SK-N-SH (cell line): ENCODE measurements at regions not wholly inside any gene's neighbourhood (a gene's known extent, or its start where the extent isn't known, plus 50 kb on each side); places are given as distances from the start of the nearest gene placed in this dataset.

Experiments used
- CTCF ChIA-PET: fragments of 300-600, 350-600 bp; formaldehyde crosslinking; extraction: SDS; loops from one replicate; lab custom pipeline; 2021; lab: Yijun Ruan, JAX
- POLR2A ChIA-PET: fragments of 350-600 bp; sonication (Branson Sonifier 250); formaldehyde crosslinking; extraction: SDS; loops from one replicate; lab custom pipeline; 2020; ENCODE audit warnings: antibody characterized with exemption, inconsistent platforms; lab: Yijun Ruan, JAX
- DNase-seq: peaks from one replicate; pipeline ENCODE4 v3.0.0; 2012
- H2AFZ ChIP-seq: fragments of 200-600 bp; sonication (generic); 2 replicates; pipeline ENCODE4 v1.8.1; 2016; ENCODE audit warnings: antibody characterized with exemption, mild to moderate bottlenecking, low read depth
- H3F3A ChIP-seq: fragments of 200-600 bp; sonication (generic); replicated peaks from 2 replicates; pipeline ENCODE3; 2016; ENCODE audit warnings: antibody characterized with exemption, mild to moderate bottlenecking; ENCODE audit not compliant: insufficient read depth
- H3K27ac ChIP-seq, 2 experiments: fragments of 200-500 bp in 1 of 2; fragments of 200-600 bp in 1 of 2; sonication (Bioruptor generic) in 1 of 2; sonication (generic), shearing (Covaris generic) in 1 of 2; 2 replicates each; pipeline versions ENCODE4 v1.5.1 to v1.6.1; 2014 to 2016; ENCODE audit warnings: low read depth in 2 of 2, inconsistent platforms in 1 of 2, low read length in 1 of 2, mild to moderate bottlenecking in 1 of 2, mixed read lengths in 1 of 2
- H3K27me3 ChIP-seq: fragments of 200-600 bp; sonication (generic), shearing (Covaris generic); 2 replicates; pipeline ENCODE4 v1.6.1; 2016; ENCODE audit warnings: mixed run types; ENCODE audit not compliant: insufficient read depth
- H3K36me3 ChIP-seq, 2 experiments: fragments of 200-500 bp in 1 of 2; fragments of 200-600 bp in 1 of 2; sonication (Bioruptor generic) in 1 of 2; sonication (generic) in 1 of 2; replicated peaks in 1 of 2; 2 replicates each; pipeline versions ENCODE3 to v1.5.1; 2014 to 2016; ENCODE audit warnings: low read length in 1 of 2, mild to moderate bottlenecking in 1 of 2; ENCODE audit not compliant: insufficient read depth in 2 of 2, control insufficient read depth in 1 of 2
- H3K4me1 ChIP-seq, 2 experiments: fragments of 200-500 bp in 1 of 2; fragments of 200-600 bp in 1 of 2; sonication (Bioruptor generic) in 1 of 2; sonication (generic), shearing (Covaris generic) in 1 of 2; 2 replicates each; pipeline versions ENCODE4 v1.5.1 to v1.6.1; 2014 to 2016; ENCODE audit warnings: low read depth in 1 of 2, low read length in 1 of 2, mixed run types in 1 of 2; ENCODE audit not compliant: insufficient read depth in 2 of 2, control insufficient read depth in 1 of 2
- H3K4me2 ChIP-seq: fragments of 200-600 bp; sonication (generic), shearing (Covaris generic); 2 replicates; pipeline ENCODE4 v1.6.1; 2017; ENCODE audit warnings: mixed run types
- H3K4me3 ChIP-seq, 2 experiments: fragments of 200-500 bp in 1 of 2; fragments of 200-600 bp in 1 of 2; sonication (Bioruptor generic) in 1 of 2; sonication (generic), shearing (Covaris generic) in 1 of 2; 2 replicates each; pipeline versions ENCODE4 v1.5.1 to v1.8.1; 2014 to 2016; ENCODE audit warnings: low read depth in 2 of 2, inconsistent platforms in 1 of 2, low read length in 1 of 2, mild to moderate bottlenecking in 1 of 2, mixed read lengths in 1 of 2, moderate library complexity in 1 of 2
- H3K79me2 ChIP-seq: fragments of 200-600 bp; sonication (generic); 2 replicates; pipeline ENCODE4 v1.8.1; 2017; ENCODE audit warnings: mild to moderate bottlenecking; ENCODE audit not compliant: insufficient read depth
- H3K9ac ChIP-seq: fragments of 200-600 bp; sonication (generic); 2 replicates; pipeline ENCODE4 v1.6.1; 2017; ENCODE audit warnings: mixed run types
- H3K9me2 ChIP-seq: fragments of 200-600 bp; sonication (generic); 2 replicates; pipeline ENCODE4 v1.6.1; 2017; ENCODE audit warnings: mixed run types
- H3K9me3 ChIP-seq: fragments of 200-600 bp; sonication (generic); 2 replicates; pipeline ENCODE4 v1.6.1; 2017; ENCODE audit warnings: mixed run types, mild to moderate bottlenecking, moderate library complexity
- H4K20me1 ChIP-seq: fragments of 200-600 bp; sonication (generic); 2 replicates; pipeline ENCODE4 v1.6.1; 2017; ENCODE audit warnings: mild to moderate bottlenecking, mixed run types; ENCODE audit not compliant: insufficient read depth
- ELF1 ChIP-seq: IDR thresholded peaks from 2 replicates; pipeline ENCODE4 v1.4.0; 2012
- EZH2phosphoT487 ChIP-seq: fragments of 200-600 bp; sonication (generic); IDR thresholded peaks from 2 replicates; pipeline ENCODE4 v1.6.1; 2017; ENCODE audit warnings: low read depth, mixed run types, mild to moderate bottlenecking, antibody characterized with exemption, moderate library complexity, borderline replicate concordance
- FOSL2 ChIP-seq: IDR thresholded peaks from 2 replicates; pipeline ENCODE4 v1.4.0; 2012; ENCODE audit warnings: low read depth, mild to moderate bottlenecking, moderate library complexity, borderline replicate concordance
- NFIC ChIP-seq: IDR thresholded peaks from 2 replicates; pipeline ENCODE4 v1.4.0; 2012; ENCODE audit warnings: borderline replicate concordance
- NRF1 ChIP-seq: IDR thresholded peaks from 2 replicates; pipeline ENCODE4 v1.6.1; 2012; ENCODE audit warnings: low read depth, mild to moderate bottlenecking, low read length
- RCOR1 ChIP-seq: fragments of 150-350 bp; IDR thresholded peaks from 2 replicates; pipeline ENCODE4 v1.6.1; 2017; ENCODE audit warnings: antibody characterized with exemption, low read length
- RFX5 ChIP-seq: IDR thresholded peaks from 2 replicates; pipeline ENCODE4 v1.6.1; 2012; ENCODE audit warnings: mild to moderate bottlenecking, improper control_type of control experiment, low read length
- SMC3 ChIP-seq: IDR thresholded peaks from 2 replicates; pipeline ENCODE4 v1.6.1; 2012; ENCODE audit warnings: low read depth, low read length, improper control_type of control experiment
- TAF1 ChIP-seq: IDR thresholded peaks from 2 replicates; pipeline ENCODE4 v1.6.1; 2012; ENCODE audit warnings: low read depth, mild to moderate bottlenecking, low read length, moderate library complexity, borderline replicate concordance
- TCF12 ChIP-seq: IDR thresholded peaks from 2 replicates; pipeline ENCODE4 v1.4.0; 2012
- WGBS: methylation state at CpG from one replicate; pipeline ENCODE4 v1.1.6; 2017; ENCODE audit warnings: low lambda C conversion rate; 5-methylcytosine and 5-hydroxymethylcytosine counted together
- TF ChIP-seq, protein P1 (sequence below): IDR thresholded peaks from 2 replicates; pipeline ENCODE4 v1.4.0; 2012; ENCODE audit warnings: low read depth, borderline replicate concordance
- TF ChIP-seq, protein P2 (sequence below): IDR thresholded peaks from 2 replicates; pipeline ENCODE4; 2012
- TF ChIP-seq, protein P3 (sequence below): fragments of 200-600 bp; sonication (generic); IDR thresholded peaks from 2 replicates; pipeline ENCODE4 v1.6.1; 2017; ENCODE audit warnings: antibody characterized with exemption, mild to moderate bottlenecking, moderate library complexity
- TF ChIP-seq, protein P4 (sequence below): IDR thresholded peaks from 2 replicates; pipeline ENCODE4 v1.4.0; 2012; ENCODE audit warnings: low read depth

DNA sequence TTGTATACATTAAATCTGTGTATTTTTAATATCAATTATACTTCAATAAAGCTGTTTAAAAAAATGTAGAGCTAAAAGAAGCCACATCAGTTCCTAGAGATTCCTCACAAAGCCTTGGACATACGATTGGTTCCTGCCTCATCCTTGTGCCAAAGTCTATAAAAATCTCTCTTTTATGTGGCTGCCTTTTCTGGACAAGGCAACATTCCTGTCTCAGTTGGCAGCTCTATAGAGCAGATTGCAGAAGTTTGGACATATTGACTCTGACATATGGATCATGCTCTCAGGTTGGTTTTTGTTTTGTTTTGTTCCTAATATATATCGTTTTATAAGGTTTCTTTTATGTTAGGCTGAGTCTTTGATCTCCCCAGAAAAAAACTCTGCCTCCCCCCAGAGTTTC lies 148.9 kb downstream of the MAFB start:
- no peak for TF ChIP-seq RFX5
- TF ChIP-seq TCF12: no peak
- TF ChIP-seq ELF1: no peak
- TF ChIP-seq FOSL2: no peak
- TF ChIP-seq, protein P1, sequence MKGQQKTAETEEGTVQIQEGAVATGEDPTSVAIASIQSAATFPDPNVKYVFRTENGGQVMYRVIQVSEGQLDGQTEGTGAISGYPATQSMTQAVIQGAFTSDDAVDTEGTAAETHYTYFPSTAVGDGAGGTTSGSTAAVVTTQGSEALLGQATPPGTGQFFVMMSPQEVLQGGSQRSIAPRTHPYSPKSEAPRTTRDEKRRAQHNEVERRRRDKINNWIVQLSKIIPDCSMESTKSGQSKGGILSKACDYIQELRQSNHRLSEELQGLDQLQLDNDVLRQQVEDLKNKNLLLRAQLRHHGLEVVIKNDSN: no peak
- TF ChIP-seq SMC3: no peak
- Histone ChIP-seq H3K9ac (no peak overlapping the region), H3F3A (no peaks in the 10 kb centered on the region), H2AFZ (no peak overlapping the region), H3K79me2 (no peaks in the 10 kb centered on the region), H3K27me3 (no peaks in the 10 kb centered on the region; the same call in 1 of the 2 replicates), H3K27ac (no peak overlapping the region), H3K9me3 (no peaks in the 10 kb centered on the region), H3K4me3 (no peak overlapping the region), H3K4me1 (no peaks in the 10 kb centered on the region), H3K36me3 (no peaks in the 10 kb centered on the region), H3K4me2 (no peak overlapping the region), H3K9me2 (no peaks in the 10 kb centered on the region), H4K20me1 (no peaks in the 10 kb centered on the region)
- CTCF ChIA-PET: interaction anchor here (1.0 to 1.5 kb wide), 2 partner anchors 12 to 19 kb away, joined by 3 read pairs; no protein-coding TSS in a partner anchor
- 6% methylated on average over 2 of the region's 2 CpGs for WGBS
- no peak for DNase-seq
- POLR2A ChIA-PET: no interaction called here

DNA sequence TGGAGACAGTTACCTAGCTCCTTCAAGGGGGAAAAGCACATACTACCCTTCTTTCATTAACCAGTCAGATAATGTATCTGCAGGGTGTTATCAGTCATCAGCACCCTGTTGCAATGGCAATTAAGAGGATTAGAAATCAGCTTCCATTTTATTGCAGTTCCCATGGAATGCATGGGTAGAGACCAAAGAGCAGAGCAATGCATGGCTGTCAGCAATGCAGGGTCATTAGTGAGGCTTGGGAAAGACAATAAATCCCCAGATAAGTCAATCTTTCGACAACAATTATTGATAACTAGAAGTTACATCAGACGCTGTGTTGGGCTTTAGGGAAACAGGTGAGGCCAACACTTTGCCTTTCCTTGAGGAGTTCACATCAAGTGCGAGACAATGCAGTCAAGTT lies 150.9 kb downstream of the MAFB start:
- Histone ChIP-seq H2AFZ (no peak overlapping the region), H4K20me1 (no peaks in the 10 kb centered on the region), H3K9me3 (no peaks in the 10 kb centered on the region), H3K79me2 (no peaks in the 10 kb centered on the region), H3K4me3 (no peak overlapping the region), H3K9ac (no peak overlapping the region), H3K4me2 (no peak overlapping the region), H3K36me3 (no peaks in the 10 kb centered on the region), H3F3A (no peaks in the 10 kb centered on the region), H3K4me1 (no peaks in the 10 kb centered on the region), H3K9me2 (no peaks in the 10 kb centered on the region), H3K27ac (no peak overlapping the region), H3K27me3 (no peaks in the 10 kb centered on the region; the same call in 1 of the 2 replicates)
- no peak for TF ChIP-seq NFIC
- no peak for TF ChIP-seq EZH2phosphoT487
- TF ChIP-seq, protein P2, sequence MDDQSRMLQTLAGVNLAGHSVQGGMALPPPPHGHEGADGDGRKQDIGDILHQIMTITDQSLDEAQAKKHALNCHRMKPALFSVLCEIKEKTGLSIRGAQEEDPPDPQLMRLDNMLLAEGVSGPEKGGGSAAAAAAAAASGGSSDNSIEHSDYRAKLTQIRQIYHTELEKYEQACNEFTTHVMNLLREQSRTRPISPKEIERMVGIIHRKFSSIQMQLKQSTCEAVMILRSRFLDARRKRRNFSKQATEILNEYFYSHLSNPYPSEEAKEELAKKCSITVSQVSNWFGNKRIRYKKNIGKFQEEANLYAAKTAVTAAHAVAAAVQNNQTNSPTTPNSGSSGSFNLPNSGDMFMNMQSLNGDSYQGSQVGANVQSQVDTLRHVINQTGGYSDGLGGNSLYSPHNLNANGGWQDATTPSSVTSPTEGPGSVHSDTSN: no peak
- TF ChIP-seq, protein P3, sequence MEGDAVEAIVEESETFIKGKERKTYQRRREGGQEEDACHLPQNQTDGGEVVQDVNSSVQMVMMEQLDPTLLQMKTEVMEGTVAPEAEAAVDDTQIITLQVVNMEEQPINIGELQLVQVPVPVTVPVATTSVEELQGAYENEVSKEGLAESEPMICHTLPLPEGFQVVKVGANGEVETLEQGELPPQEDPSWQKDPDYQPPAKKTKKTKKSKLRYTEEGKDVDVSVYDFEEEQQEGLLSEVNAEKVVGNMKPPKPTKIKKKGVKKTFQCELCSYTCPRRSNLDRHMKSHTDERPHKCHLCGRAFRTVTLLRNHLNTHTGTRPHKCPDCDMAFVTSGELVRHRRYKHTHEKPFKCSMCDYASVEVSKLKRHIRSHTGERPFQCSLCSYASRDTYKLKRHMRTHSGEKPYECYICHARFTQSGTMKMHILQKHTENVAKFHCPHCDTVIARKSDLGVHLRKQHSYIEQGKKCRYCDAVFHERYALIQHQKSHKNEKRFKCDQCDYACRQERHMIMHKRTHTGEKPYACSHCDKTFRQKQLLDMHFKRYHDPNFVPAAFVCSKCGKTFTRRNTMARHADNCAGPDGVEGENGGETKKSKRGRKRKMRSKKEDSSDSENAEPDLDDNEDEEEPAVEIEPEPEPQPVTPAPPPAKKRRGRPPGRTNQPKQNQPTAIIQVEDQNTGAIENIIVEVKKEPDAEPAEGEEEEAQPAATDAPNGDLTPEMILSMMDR: no peak
- TF ChIP-seq, protein P1: no peak
- no peak for TF ChIP-seq TCF12
- no peak for TF ChIP-seq SMC3
- TF ChIP-seq RCOR1: no peak
- TF ChIP-seq, protein P4, sequence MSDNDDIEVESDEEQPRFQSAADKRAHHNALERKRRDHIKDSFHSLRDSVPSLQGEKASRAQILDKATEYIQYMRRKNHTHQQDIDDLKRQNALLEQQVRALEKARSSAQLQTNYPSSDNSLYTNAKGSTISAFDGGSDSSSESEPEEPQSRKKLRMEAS: no peak
- TF ChIP-seq TAF1: no peak
- TF ChIP-seq RFX5: no peak
- no peak for TF ChIP-seq NRF1
- no peak for DNase-seq
- WGBS: 31% methylated on average over 3 of the region's 3 CpGs
- ChIA-PET POLR2A (no interaction called here), CTCF (interaction anchor here (1.3 kb wide), 1 partner anchor 16 kb away, joined by 4 read pairs; no protein-coding TSS in a partner anchor)
